Activated T-helper 2 cell treated with anti-CD3 and anti-CD28 coated beads, Interferon-gamma antibody, Interleukin-2, Interleukin-4, amounts not matched to agents 10 μg/mL and 5 μg/mL and 100 μg/mL, durations not matched to agents 14 hours and 24 hours and 36 hours (primary cell): ENCODE measurements at regions not wholly inside any gene's neighbourhood (a gene's known extent, or its start where the extent isn't known, plus 50 kb on each side); places are given as distances from the start of the nearest gene placed in this dataset.

Experiments used
- DNase-seq: peaks from one replicate; pipeline ENCODE4 v3.0.0; 2021; ENCODE audit warnings: low spot score
- H3K27ac Mint-ChIP-seq: one replicate; pipeline ENCODE4 v1.8.0; 2021; ENCODE audit warnings: mixed read lengths
- H3K27me3 Mint-ChIP-seq: one replicate; pipeline ENCODE4 v1.8.0; 2021; ENCODE audit warnings: low read depth, mixed read lengths
- H3K36me3 Mint-ChIP-seq: one replicate; pipeline ENCODE4 v1.8.0; 2021; ENCODE audit warnings: low read depth, mixed read lengths
- H3K4me1 Mint-ChIP-seq: one replicate; pipeline ENCODE4 v1.8.0; 2021; ENCODE audit warnings: low read depth, mixed read lengths
- H3K4me3 Mint-ChIP-seq: one replicate; pipeline ENCODE4 v1.8.0; 2021; ENCODE audit warnings: low read depth, mild to moderate bottlenecking, moderate library complexity, mixed read lengths
- H3K9me3 Mint-ChIP-seq: one replicate; pipeline ENCODE4 v1.8.0; 2021; ENCODE audit warnings: mixed read lengths
- intact Hi-C: fragments of 100-400 bp; cut with micrococcal nuclease; formaldehyde crosslinking; loops from one replicate; pipeline ENCODE4 v1.15.1; 2023

DNA sequence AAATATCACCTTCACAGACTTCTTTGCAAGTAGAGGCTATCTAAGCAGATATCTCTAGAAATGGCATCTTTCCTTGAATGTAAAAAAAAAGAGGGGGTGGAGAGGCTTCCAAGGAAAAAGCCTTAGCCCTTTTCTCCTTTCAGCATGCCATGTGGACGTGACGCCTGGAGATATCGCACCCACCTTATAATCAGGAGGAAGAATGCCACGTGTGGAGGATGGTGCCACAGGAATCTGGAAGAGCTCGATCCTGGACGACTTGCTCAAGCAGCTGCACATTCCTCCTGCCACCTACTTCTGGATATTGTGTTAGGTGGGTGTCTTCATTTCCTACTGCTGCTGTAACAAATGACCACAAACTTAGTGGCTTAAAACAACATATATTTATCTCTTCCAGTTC lies 203.6 kb downstream of the NUAK1 start:
- intact Hi-C loops, result no loop called here
- Mint-ChIP-seq H3K4me3 (no peak overlapping the region), H3K27me3 (peaks cover 3% of the 10 kb centered on the region), H3K9me3 (no peaks in the 10 kb centered on the region), H3K36me3 (no peaks in the 10 kb centered on the region), H3K4me1 (peaks cover 7% of the 10 kb centered on the region), H3K27ac (no peak overlapping the region)
- DNase-seq, result no peak

DNA sequence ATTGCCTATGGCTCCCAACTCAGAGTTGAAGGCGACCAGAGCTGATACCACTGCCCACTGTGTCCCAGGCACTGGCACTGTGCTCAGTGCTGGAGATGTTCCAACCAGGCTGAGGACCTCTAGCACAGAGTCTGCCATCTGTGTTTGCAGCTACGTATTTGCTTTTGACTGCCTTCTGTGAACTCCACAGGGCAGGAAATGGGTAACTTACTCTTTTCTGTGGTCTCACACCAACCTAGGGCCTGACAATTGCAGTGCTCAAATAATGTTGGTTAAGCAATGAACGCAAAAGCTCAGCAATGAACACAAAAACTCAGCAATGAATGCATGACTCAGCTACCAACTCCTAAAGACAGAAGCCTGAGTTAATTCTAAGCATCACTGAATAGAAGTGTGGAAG lies 202.8 kb downstream of the NUAK1 start:
- Mint-ChIP-seq H3K27ac (no peak overlapping the region), H3K27me3 (peaks cover 3% of the 10 kb centered on the region), H3K4me1 (peaks cover 7% of the 10 kb centered on the region), H3K36me3 (no peaks in the 10 kb centered on the region), H3K4me3 (no peak overlapping the region), H3K9me3 (no peaks in the 10 kb centered on the region)
- intact Hi-C loops, result no loop called here
- no peak for DNase-seq

DNA sequence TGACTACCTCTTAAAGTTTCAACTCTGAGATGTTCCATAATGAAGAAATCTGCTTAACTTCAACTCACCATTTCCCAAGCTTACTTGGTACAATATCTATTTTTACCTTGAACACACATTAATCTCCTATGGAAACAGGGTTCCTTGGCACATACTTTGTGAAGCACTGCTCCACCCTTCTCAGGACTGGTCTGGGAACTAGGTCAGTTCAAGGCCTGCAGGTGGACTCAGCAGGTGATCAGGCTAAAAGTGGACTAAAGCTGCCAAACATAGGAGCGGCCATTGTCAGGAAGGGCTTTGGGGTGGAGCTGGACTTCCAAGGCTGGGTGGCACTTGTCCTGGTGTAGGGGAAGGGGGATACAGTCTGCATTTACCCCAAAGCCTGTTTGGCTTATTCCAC lies 202.3 kb downstream of the NUAK1 start:
- intact Hi-C loops, result no loop called here
- DNase-seq, result no peak
- Mint-ChIP-seq H3K36me3 (no peaks in the 10 kb centered on the region), H3K9me3 (no peaks in the 10 kb centered on the region), H3K27me3 (peaks cover 3% of the 10 kb centered on the region), H3K4me3 (no peak overlapping the region), H3K27ac (no peak overlapping the region), H3K4me1 (peaks cover 7% of the 10 kb centered on the region)

DNA sequence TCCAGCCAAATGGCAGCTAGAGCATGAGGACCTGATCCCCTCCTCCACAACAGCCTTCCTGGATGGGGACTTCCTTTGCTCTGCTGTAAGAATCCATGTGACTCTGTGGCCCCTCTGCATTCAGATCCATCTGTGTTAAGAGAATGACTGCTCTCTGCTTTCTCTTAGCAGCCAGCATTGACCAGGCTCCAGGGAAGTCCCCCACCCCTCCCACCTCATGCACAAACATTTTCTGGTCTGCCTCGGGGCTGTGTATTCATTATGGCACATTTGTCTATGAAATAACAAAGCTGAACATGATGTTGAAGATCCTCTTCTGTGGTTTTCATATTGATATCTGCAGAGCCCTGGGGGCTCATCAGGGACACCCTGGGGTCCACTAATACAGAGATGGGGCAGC lies 201.7 kb downstream of the NUAK1 start:
- Mint-ChIP-seq H3K36me3 (no peaks in the 10 kb centered on the region), H3K4me1 (peaks cover 6% of the 10 kb centered on the region), H3K27ac (no peak overlapping the region), H3K9me3 (no peaks in the 10 kb centered on the region), H3K27me3 (peaks cover 3% of the 10 kb centered on the region), H3K4me3 (no peak overlapping the region)
- DNase-seq, result no peak
- intact Hi-C loops, result no loop called here

DNA sequence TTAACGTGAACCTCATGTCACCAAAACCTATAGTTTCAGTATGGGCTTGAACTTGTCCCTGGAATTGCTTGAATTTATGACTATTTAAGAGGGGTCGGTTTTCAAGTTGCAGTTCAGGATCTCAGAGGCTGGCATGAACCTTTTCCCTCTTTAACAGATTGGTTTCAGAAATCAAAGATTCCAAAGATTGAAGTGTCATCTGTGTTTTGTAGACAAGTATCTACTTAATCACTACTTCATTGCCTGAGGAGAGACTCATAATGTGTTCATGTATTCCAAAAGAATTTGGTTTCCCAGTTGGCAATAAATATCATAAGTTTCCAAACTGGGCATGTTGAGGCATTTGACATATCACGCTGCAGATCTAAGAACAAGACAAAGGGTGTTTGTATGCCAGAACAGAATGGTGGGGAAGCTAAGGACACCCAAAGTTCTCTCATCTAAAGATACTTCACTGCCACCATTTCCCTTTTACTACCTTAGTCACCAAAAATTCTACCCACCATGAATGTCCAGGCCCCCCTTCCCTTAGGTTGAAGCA lies 199.5 kb downstream of the NUAK1 start:
- no peak overlapping the region for H3K27ac Mint-ChIP-seq
- DNase-seq, result no peak
- peaks cover 3% of the 10 kb centered on the region for H3K27me3 Mint-ChIP-seq
- no peaks in the 10 kb centered on the region for H3K36me3 Mint-ChIP-seq
- H3K4me3 Mint-ChIP-seq, result no peak overlapping the region
- intact Hi-C loops, result no loop called here
- no peaks in the 10 kb centered on the region for H3K9me3 Mint-ChIP-seq
- peaks cover 1% of the 10 kb centered on the region for H3K4me1 Mint-ChIP-seq

DNA sequence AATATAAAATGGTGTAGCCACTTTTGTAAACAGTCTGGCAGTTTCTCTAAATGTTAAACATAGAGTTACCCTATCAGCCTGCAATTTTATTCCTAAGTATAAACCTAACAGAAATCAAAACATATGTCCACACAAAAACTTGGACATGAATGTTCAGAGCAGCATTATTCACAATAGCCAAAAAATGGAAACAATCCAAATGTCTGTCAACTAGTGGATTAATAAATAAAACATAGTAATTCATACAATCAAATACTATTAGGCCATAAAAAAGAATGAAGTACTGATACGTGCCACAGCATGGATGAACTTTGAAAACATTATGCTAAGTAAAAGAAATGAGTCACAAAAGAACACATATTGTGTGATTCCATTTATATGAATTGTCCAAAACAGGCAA lies 196.5 kb downstream of the NUAK1 start:
- H3K27ac Mint-ChIP-seq, result no peak overlapping the region
- H3K4me1 Mint-ChIP-seq, result no peaks in the 10 kb centered on the region
- no peaks in the 10 kb centered on the region for H3K9me3 Mint-ChIP-seq
- intact Hi-C loops, result no loop called here
- DNase-seq, result no peak
- H3K36me3 Mint-ChIP-seq, result no peaks in the 10 kb centered on the region
- H3K27me3 Mint-ChIP-seq, result peaks cover 3% of the 10 kb centered on the region
- H3K4me3 Mint-ChIP-seq, result no peak overlapping the region

DNA sequence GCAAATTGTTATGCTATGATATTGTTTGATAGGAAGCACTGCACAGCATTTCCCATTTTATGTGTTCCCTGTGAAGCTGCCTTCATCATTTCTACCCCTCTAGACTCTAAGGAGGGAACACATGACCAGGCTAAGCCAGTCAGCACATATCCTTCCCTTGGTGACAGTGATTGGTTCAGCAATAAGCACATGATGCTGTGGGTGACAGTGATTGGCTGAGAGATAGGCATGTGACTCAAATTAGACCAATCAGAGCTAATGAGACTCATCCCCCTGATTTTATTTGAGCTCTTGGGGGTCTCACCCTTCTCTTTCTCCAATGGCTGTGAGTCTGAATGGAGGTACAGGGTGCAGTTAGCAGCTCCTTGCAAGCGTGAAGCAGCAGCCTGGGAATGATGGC lies 195.2 kb downstream of the NUAK1 start:
- H3K4me3 Mint-ChIP-seq, result no peak overlapping the region
- H3K27ac Mint-ChIP-seq, result no peak overlapping the region
- intact Hi-C loops, result no loop called here
- H3K9me3 Mint-ChIP-seq, result no peaks in the 10 kb centered on the region
- peaks cover 3% of the 10 kb centered on the region for H3K27me3 Mint-ChIP-seq
- DNase-seq, result no peak
- no peaks in the 10 kb centered on the region for H3K4me1 Mint-ChIP-seq
- no peaks in the 10 kb centered on the region for H3K36me3 Mint-ChIP-seq

DNA sequence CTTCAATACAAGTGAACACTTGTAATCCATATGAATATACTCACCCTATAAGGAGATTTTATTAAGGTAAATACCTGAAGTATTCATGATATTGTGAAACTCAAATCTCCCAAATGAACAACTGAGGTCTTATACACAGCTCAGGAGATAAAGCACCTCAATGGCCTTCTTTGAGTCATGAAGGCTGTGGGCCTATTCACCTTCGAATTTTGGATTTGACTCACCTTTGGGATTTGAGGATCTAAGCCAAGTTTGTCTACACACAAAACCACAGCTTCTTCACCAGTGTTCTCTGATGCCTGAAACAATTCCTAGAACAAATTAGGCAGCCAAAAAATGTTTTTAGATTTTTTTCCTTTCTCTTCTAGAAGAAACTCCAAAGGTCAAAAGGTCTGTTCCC lies 194.1 kb downstream of the NUAK1 start:
- Mint-ChIP-seq H3K4me3 (no peak overlapping the region), H3K9me3 (no peaks in the 10 kb centered on the region), H3K36me3 (no peaks in the 10 kb centered on the region), H3K27me3 (no peaks in the 10 kb centered on the region), H3K27ac (no peak overlapping the region), H3K4me1 (no peaks in the 10 kb centered on the region)
- intact Hi-C loops, result no loop called here
- DNase-seq, result no peak

DNA sequence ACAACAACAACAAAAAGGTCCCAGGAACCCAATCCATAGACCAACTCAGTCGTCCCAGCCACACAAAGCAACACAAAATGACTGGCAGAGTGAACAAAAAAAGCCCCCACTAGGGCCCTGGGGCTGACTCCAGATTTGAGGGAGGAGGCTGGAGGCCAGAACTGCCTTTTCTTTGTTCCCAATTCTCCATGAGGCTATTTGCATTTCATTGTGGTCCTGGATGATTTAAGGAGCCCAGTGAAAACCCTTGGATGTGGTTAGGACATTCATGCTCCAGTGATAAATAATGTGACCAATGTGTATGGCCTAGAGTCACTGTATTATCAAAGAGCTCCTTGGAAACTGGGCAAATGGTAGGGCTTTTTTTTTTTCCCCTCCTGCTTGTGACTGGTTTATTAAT lies 192.9 kb downstream of the NUAK1 start:
- Mint-ChIP-seq H3K27ac (no peak overlapping the region), H3K4me1 (no peaks in the 10 kb centered on the region), H3K36me3 (no peaks in the 10 kb centered on the region), H3K27me3 (no peaks in the 10 kb centered on the region), H3K9me3 (no peaks in the 10 kb centered on the region), H3K4me3 (no peak overlapping the region)
- intact Hi-C loops, result no loop called here
- no peak for DNase-seq

DNA sequence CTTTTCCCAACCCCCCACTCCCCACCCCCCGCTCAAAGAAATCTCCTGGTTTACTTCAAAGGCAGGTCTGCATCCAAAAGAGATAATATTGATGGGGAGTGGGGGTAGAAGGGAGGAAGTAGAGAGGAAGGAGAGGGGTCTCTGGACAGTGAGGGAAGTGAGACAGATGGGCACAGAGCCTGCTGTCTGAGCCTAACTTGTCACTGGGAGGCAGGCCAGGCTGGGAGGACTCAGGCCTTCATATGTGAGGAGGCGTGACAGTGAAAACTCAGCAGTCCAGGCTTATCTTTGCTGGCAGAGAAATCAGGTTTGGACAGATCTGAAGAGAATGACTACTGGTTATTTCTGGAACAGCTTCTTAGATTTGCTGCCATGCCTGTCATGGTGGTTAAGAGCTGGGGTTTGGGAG lies 192.3 kb downstream of the NUAK1 start:
- DNase-seq, result no peak
- Mint-ChIP-seq H3K4me1 (no peaks in the 10 kb centered on the region), H3K36me3 (no peaks in the 10 kb centered on the region), H3K9me3 (no peaks in the 10 kb centered on the region), H3K27ac (no peak overlapping the region), H3K27me3 (no peaks in the 10 kb centered on the region), H3K4me3 (no peak overlapping the region)
- intact Hi-C loops, result no loop called here

DNA sequence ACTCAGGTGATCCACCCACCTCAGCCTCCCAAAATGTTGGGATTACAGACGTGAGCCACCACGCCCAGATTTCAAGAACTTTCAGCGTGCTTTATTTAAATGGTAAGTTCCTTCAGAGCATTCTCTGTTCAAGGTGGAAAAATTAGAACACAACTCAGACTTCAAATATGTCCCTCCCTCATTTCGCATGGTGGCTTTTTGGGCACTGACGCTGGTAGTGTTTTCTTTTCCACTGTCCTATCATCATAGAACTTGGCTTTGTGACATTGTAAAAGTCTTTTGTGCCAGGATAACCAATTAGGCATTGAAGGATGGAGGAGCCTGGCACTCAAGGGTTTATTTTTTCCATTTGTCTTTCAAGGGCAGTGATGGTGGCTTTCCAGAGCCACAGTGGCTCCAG lies 190.8 kb downstream of the NUAK1 start:
- Mint-ChIP-seq H3K9me3 (no peaks in the 10 kb centered on the region), H3K27me3 (no peaks in the 10 kb centered on the region), H3K36me3 (no peaks in the 10 kb centered on the region), H3K27ac (no peak overlapping the region), H3K4me3 (no peak overlapping the region), H3K4me1 (no peaks in the 10 kb centered on the region)
- DNase-seq, result no peak
- intact Hi-C loops, result no loop called here

DNA sequence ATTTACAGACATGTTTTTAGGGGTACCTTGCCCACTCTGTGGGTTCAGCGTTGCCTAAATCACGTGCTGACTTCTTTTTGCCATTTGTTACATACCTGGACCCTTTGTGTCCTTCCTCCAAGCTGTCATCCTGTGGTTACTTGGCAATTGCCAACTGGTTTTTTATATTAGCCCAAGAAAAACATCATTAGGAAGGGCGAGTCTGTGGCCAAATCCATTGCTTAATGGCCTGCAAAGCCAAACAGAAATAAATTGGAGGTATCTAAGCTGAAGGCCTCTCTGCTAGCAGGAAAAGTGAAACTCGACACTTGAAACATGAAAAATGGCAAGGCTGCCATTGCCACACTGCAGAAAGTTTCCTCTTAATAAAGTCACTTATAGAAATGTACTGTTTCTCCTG lies 190.4 kb downstream of the NUAK1 start:
- no peaks in the 10 kb centered on the region for H3K4me1 Mint-ChIP-seq
- DNase-seq, result no peak
- intact Hi-C loops, result no loop called here
- H3K27ac Mint-ChIP-seq, result no peak overlapping the region
- no peaks in the 10 kb centered on the region for H3K9me3 Mint-ChIP-seq
- no peaks in the 10 kb centered on the region for H3K36me3 Mint-ChIP-seq
- no peaks in the 10 kb centered on the region for H3K27me3 Mint-ChIP-seq
- no peak overlapping the region for H3K4me3 Mint-ChIP-seq

DNA sequence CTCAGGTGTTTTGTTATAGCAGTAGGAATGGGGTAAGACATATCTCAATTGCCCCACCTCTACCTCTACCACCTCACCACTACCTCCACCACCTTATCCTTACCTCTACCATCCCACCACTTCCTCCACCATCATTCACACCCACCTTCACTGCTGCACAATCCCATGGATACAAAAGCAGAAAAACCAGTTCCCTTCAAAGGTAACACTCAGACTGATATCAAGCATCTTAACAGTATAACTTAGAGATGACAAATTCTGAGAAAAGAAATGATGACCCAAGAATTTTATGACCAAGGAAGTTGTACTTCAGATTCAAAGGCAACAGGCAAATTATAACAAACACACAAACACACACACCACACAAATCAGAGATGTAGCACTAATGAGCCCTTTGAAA lies 189.4 kb downstream of the NUAK1 start:
- Mint-ChIP-seq H3K4me3 (no peak overlapping the region), H3K36me3 (no peaks in the 10 kb centered on the region), H3K4me1 (no peaks in the 10 kb centered on the region), H3K9me3 (no peaks in the 10 kb centered on the region), H3K27ac (no peak overlapping the region), H3K27me3 (no peaks in the 10 kb centered on the region)
- no peak for DNase-seq
- intact Hi-C loops, result no loop called here

DNA sequence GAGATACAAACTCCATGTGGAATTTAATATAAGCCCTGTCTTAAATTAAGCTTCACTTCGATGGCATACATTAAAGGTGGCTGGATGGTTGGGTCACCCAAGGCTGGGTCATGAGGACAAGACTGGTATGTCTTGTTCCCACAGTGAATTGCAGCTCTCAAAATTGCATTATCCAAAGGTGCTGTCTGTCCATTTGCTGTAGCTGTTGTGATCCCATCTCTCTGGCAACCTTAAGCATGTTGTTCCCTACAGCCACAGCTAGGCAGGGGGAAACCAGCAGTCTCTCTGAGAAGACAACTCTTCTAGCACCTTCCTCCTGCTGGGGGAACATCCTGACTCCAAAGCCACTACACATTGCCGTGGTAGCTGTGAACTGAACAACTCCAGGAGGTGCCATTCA lies 187.0 kb downstream of the NUAK1 start:
- no peaks in the 10 kb centered on the region for H3K36me3 Mint-ChIP-seq
- H3K4me1 Mint-ChIP-seq, result no peaks in the 10 kb centered on the region
- no peak for DNase-seq
- H3K27me3 Mint-ChIP-seq, result no peaks in the 10 kb centered on the region
- no peaks in the 10 kb centered on the region for H3K9me3 Mint-ChIP-seq
- no peak overlapping the region for H3K4me3 Mint-ChIP-seq
- intact Hi-C loops, result no loop called here
- no peak overlapping the region for H3K27ac Mint-ChIP-seq
